GM23338 (cell line): ENCODE measurements at regions not wholly inside any gene's neighbourhood (a gene's known extent, or its start where the extent isn't known, plus 50 kb on each side); places are given as distances from the start of the nearest gene placed in this dataset.

Source experiments
- ATAC-seq: fragments of 200-7000 bp; cut with Tn5 transposase; 3 replicates; pipeline ENCODE4 v1.9.1; 2020
- DNase-seq: peaks from one replicate; pipeline ENCODE4 v3.0.0-alpha.2; 2015; ENCODE audit warnings: low spot score
- H2AFZ ChIP-seq: fragments of 200-600 bp; sonication (generic); 2 replicates; pipeline ENCODE4 v1.8.0; 2016; ENCODE audit warnings: antibody characterized with exemption, mild to moderate bottlenecking, moderate library complexity
- H3F3A ChIP-seq: fragments of 200-600 bp; sonication (generic); replicated peaks from 2 replicates; pipeline ENCODE4 v1.8.0; 2017; ENCODE audit warnings: antibody characterized with exemption, mixed run types, low read depth
- H3K27ac ChIP-seq: fragments of 200-600 bp; sonication (generic); 2 replicates; pipeline ENCODE4 v1.6.1; 2016; ENCODE audit warnings: low read depth
- H3K27me3 ChIP-seq: fragments of 200-600 bp; sonication (generic); 2 replicates; pipeline ENCODE4 v1.8.0; 2016; ENCODE audit warnings: mild to moderate bottlenecking, mixed run types, moderate library complexity; ENCODE audit not compliant: insufficient read depth
- H3K36me3 ChIP-seq: fragments of 200-600 bp; sonication (generic); 2 replicates; pipeline ENCODE4 v1.8.0; 2016; ENCODE audit warnings: mild to moderate bottlenecking; ENCODE audit not compliant: insufficient read depth
- H3K4me1 ChIP-seq: fragments of 200-600 bp; sonication (generic); 2 replicates; pipeline ENCODE4 v1.8.0; 2016; ENCODE audit warnings: mild to moderate bottlenecking, moderate library complexity; ENCODE audit not compliant: insufficient read depth
- H3K4me2 ChIP-seq: fragments of 200-600 bp; sonication (generic); 2 replicates; pipeline ENCODE4 v1.7.1; 2017; ENCODE audit warnings: mixed run types
- H3K4me3 ChIP-seq: fragments of 200-600 bp; sonication (generic); 2 replicates; pipeline ENCODE4 v1.6.1; 2016; ENCODE audit warnings: mixed run types
- H3K79me2 ChIP-seq: fragments of 200-600 bp; sonication (generic); replicated peaks from 2 replicates; pipeline ENCODE4 v1.8.0; 2017; ENCODE audit warnings: mild to moderate bottlenecking; ENCODE audit not compliant: insufficient read depth
- H3K9me2 ChIP-seq: fragments of 200-600 bp; sonication (generic); 2 replicates; pipeline ENCODE4 v1.8.0; 2017; ENCODE audit not compliant: insufficient read depth
- H4K20me1 ChIP-seq: fragments of 200-600 bp; sonication (generic); replicated peaks from 2 replicates; pipeline ENCODE4 v1.8.0; 2017; ENCODE audit warnings: mild to moderate bottlenecking; ENCODE audit not compliant: insufficient read depth
- H3K27ac Mint-ChIP-seq: 2 replicates; pipeline ENCODE4 v1.8.0; 2020; ENCODE audit warnings: inconsistent platforms, mild to moderate bottlenecking, moderate library complexity, mixed read lengths
- H3K27me3 Mint-ChIP-seq: 3 replicates; pipeline ENCODE4 v1.8.0; 2022; ENCODE audit warnings: low read depth, mild to moderate bottlenecking, moderate library complexity, mixed read lengths, inconsistent platforms; ENCODE audit not compliant: insufficient read depth, poor library complexity
- H3K36me3 Mint-ChIP-seq: 3 replicates; pipeline ENCODE4 v1.8.0; 2021; ENCODE audit warnings: low read depth, mild to moderate bottlenecking, inconsistent platforms, moderate library complexity, mixed read lengths
- H3K4me1 Mint-ChIP-seq: 3 replicates; pipeline ENCODE4 v1.8.0; 2020; ENCODE audit warnings: mild to moderate bottlenecking, inconsistent platforms, mixed read lengths
- H3K4me3 Mint-ChIP-seq: 3 replicates; pipeline ENCODE4 v1.8.0; 2021; ENCODE audit warnings: moderate library complexity, mild to moderate bottlenecking, inconsistent platforms, mixed read lengths
- H3K9me3 Mint-ChIP-seq: 3 replicates; pipeline ENCODE4 v1.8.0; 2020; ENCODE audit warnings: moderate library complexity, mild to moderate bottlenecking, inconsistent platforms, mixed read lengths
- CREB1 ChIP-seq: fragments of 250-450 bp; sonication (Bioruptor Pico); IDR thresholded peaks from 2 replicates; pipeline ENCODE4 v1.5.0; 2020; ENCODE audit warnings: low read depth, mild to moderate bottlenecking, moderate library complexity
- EZH2 ChIP-seq: fragments of 200-600 bp; sonication (generic); IDR thresholded peaks from one replicate; pipeline ENCODE4 v1.8.0; 2017; ENCODE audit warnings: antibody characterized with exemption, mild to moderate bottlenecking, low read depth; ENCODE audit not compliant: unreplicated experiment
- EZH2phosphoT487 ChIP-seq: fragments of 200-600 bp; sonication (generic); IDR thresholded peaks from one replicate; pipeline ENCODE4 v1.8.1; 2018; ENCODE audit warnings: antibody characterized with exemption; ENCODE audit not compliant: unreplicated experiment
- JUNB ChIP-seq: IDR thresholded peaks from one replicate; pipeline ENCODE4 v1.6.1; 2016; ENCODE audit warnings: antibody characterized with exemption; ENCODE audit not compliant: unreplicated experiment
- NANOG ChIP-seq: IDR thresholded peaks from 2 replicates; pipeline ENCODE4 v1.6.1; 2016; ENCODE audit warnings: antibody characterized with exemption, borderline replicate concordance
- POLR2AphosphoS5 ChIP-seq: IDR thresholded peaks from 2 replicates; pipeline ENCODE4 v1.6.1; 2016; ENCODE audit warnings: antibody characterized with exemption, low read depth
- REST ChIP-seq: IDR thresholded peaks from one replicate; pipeline ENCODE4 v1.6.1; 2018; ENCODE audit warnings: antibody characterized with exemption; ENCODE audit not compliant: unreplicated experiment
- STAT1 ChIP-seq: IDR thresholded peaks from one replicate; pipeline ENCODE4 v1.6.1; 2016; ENCODE audit warnings: antibody characterized with exemption; ENCODE audit not compliant: unreplicated experiment
- ZNF114 ChIP-seq: fragments of 250-450 bp; sonication (Bioruptor Pico); IDR thresholded peaks from 2 replicates; pipeline ENCODE4 v1.5.0; 2020; ENCODE audit warnings: mild to moderate bottlenecking, moderate library complexity
- ZNF331 ChIP-seq: fragments of 250-450 bp; sonication (Bioruptor Pico); IDR thresholded peaks from 2 replicates; pipeline ENCODE4 v1.5.0; 2020; ENCODE audit warnings: low read depth, mild to moderate bottlenecking, moderate library complexity
- TF ChIP-seq, protein P1 (sequence below): fragments of 250-450 bp; sonication (Bioruptor Pico); IDR thresholded peaks from 2 replicates; pipeline ENCODE4 v1.5.0; 2020; ENCODE audit warnings: mild to moderate bottlenecking, moderate library complexity
- TF ChIP-seq, protein P2 (sequence below): IDR thresholded peaks from 2 replicates; pipeline ENCODE4 v1.6.1; 2016; ENCODE audit warnings: antibody characterized with exemption
- TF ChIP-seq, protein P3 (sequence below), 2 experiments: fragments of 200-600 bp in 1 of 2; sonication (generic) in 1 of 2; conservative IDR thresholded peaks; 2 replicates each; pipeline versions ENCODE4 v1.5.1 to v1.6.1; 2016 to 2017; ENCODE audit warnings: antibody characterized with exemption in 2 of 2, low read depth in 2 of 2, mild to moderate bottlenecking in 2 of 2, moderate library complexity in 1 of 2

GRCh38 chr11:90788961-90789360 lies 566.1 kb upstream of the CHORDC1 start:
- H3K4me1 ChIP-seq, result no peaks in the 10 kb centered on the region
- H3K9me2 ChIP-seq, result peaks cover 4% of the 10 kb centered on the region; the same call in 1 of the 2 replicates
- DNase-seq (no peak), ATAC-seq (no peak)
- Mint-ChIP-seq H3K27ac (no peak overlapping the region), H3K9me3 (peaks cover 3% of the 10 kb centered on the region; the same call in 1 of the 3 replicates), H3K4me3 (no peak overlapping the region), H3K36me3 (peaks cover 4% of the 10 kb centered on the region; the same call in 2 of the 3 replicates), H3K27me3 (no peaks in the 10 kb centered on the region), H3K4me1 (no peaks in the 10 kb centered on the region; the same call in 2 of the 3 replicates)
- no peaks in the 10 kb centered on the region for H3F3A ChIP-seq
- no peaks in the 10 kb centered on the region for H4K20me1 ChIP-seq
- H2AFZ ChIP-seq, result no peak overlapping the region
- H3K27ac ChIP-seq, result no peak overlapping the region
- TF ChIP-seq, protein P1, sequence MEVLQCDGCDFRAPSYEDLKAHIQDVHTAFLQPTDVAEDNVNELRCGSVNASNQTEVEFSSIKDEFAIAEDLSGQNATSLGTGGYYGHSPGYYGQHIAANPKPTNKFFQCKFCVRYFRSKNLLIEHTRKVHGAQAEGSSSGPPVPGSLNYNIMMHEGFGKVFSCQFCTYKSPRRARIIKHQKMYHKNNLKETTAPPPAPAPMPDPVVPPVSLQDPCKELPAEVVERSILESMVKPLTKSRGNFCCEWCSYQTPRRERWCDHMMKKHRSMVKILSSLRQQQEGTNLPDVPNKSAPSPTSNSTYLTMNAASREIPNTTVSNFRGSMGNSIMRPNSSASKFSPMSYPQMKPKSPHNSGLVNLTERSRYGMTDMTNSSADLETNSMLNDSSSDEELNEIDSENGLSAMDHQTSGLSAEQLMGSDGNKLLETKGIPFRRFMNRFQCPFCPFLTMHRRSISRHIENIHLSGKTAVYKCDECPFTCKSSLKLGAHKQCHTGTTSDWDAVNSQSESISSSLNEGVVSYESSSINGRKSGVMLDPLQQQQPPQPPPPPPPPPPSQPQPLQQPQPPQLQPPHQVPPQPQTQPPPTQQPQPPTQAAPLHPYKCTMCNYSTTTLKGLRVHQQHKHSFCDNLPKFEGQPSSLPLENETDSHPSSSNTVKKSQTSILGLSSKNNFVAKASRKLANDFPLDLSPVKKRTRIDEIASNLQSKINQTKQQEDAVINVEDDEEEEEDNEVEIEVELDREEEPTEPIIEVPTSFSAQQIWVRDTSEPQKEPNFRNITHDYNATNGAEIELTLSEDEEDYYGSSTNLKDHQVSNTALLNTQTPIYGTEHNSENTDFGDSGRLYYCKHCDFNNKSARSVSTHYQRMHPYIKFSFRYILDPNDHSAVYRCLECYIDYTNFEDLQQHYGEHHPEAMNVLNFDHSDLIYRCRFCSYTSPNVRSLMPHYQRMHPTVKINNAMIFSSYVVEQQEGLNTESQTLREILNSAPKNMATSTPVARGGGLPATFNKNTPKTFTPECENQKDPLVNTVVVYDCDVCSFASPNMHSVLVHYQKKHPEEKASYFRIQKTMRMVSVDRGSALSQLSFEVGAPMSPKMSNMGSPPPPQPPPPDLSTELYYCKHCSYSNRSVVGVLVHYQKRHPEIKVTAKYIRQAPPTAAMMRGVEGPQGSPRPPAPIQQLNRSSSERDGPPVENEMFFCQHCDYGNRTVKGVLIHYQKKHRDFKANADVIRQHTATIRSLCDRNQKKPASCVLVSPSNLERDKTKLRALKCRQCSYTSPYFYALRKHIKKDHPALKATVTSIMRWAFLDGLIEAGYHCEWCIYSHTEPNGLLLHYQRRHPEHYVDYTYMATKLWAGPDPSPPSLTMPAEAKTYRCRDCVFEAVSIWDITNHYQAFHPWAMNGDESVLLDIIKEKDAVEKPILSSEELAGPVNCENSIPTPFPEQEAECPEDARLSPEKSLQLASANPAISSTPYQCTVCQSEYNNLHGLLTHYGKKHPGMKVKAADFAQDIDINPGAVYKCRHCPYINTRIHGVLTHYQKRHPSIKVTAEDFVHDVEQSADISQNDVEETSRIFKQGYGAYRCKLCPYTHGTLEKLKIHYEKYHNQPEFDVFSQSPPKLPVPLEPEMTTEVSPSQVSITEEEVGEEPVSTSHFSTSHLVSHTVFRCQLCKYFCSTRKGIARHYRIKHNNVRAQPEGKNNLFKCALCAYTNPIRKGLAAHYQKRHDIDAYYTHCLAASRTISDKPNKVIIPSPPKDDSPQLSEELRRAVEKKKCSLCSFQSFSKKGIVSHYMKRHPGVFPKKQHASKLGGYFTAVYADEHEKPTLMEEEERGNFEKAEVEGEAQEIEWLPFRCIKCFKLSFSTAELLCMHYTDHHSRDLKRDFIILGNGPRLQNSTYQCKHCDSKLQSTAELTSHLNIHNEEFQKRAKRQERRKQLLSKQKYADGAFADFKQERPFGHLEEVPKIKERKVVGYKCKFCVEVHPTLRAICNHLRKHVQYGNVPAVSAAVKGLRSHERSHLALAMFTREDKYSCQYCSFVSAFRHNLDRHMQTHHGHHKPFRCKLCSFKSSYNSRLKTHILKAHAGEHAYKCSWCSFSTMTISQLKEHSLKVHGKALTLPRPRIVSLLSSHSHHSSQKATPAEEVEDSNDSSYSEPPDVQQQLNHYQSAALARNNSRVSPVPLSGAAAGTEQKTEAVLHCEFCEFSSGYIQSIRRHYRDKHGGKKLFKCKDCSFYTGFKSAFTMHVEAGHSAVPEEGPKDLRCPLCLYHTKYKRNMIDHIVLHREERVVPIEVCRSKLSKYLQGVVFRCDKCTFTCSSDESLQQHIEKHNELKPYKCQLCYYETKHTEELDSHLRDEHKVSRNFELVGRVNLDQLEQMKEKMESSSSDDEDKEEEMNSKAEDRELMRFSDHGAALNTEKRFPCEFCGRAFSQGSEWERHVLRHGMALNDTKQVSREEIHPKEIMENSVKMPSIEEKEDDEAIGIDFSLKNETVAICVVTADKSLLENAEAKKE, result no peak
- TF ChIP-seq REST, result no peak
- no peak for TF ChIP-seq EZH2phosphoT487
- no peak for TF ChIP-seq STAT1
- TF ChIP-seq ZNF114 (CRISPR knock-in tag), result no peak
- no peak for TF ChIP-seq NANOG
- TF ChIP-seq EZH2, result no peak
- TF ChIP-seq, protein P2, sequence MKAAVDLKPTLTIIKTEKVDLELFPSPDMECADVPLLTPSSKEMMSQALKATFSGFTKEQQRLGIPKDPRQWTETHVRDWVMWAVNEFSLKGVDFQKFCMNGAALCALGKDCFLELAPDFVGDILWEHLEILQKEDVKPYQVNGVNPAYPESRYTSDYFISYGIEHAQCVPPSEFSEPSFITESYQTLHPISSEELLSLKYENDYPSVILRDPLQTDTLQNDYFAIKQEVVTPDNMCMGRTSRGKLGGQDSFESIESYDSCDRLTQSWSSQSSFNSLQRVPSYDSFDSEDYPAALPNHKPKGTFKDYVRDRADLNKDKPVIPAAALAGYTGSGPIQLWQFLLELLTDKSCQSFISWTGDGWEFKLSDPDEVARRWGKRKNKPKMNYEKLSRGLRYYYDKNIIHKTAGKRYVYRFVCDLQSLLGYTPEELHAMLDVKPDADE, result no peak
- TF ChIP-seq, protein P3, sequence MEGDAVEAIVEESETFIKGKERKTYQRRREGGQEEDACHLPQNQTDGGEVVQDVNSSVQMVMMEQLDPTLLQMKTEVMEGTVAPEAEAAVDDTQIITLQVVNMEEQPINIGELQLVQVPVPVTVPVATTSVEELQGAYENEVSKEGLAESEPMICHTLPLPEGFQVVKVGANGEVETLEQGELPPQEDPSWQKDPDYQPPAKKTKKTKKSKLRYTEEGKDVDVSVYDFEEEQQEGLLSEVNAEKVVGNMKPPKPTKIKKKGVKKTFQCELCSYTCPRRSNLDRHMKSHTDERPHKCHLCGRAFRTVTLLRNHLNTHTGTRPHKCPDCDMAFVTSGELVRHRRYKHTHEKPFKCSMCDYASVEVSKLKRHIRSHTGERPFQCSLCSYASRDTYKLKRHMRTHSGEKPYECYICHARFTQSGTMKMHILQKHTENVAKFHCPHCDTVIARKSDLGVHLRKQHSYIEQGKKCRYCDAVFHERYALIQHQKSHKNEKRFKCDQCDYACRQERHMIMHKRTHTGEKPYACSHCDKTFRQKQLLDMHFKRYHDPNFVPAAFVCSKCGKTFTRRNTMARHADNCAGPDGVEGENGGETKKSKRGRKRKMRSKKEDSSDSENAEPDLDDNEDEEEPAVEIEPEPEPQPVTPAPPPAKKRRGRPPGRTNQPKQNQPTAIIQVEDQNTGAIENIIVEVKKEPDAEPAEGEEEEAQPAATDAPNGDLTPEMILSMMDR (conservative IDR thresholded peaks at IDR 0.05; ENCODE audit: low read depth in 2 of 2), result no peak
- TF ChIP-seq ZNF331 (CRISPR knock-in tag), result no peak
- no peak for TF ChIP-seq CREB1 (CRISPR knock-in tag)
- TF ChIP-seq JUNB, result no peak
- TF ChIP-seq POLR2AphosphoS5, result no peak
- H3K4me3 ChIP-seq, result no peak overlapping the region
- H3K27me3 ChIP-seq, result no peaks in the 10 kb centered on the region
- H3K4me2 ChIP-seq, result no peak overlapping the region
- H3K79me2 ChIP-seq, result no peaks in the 10 kb centered on the region
- H3K36me3 ChIP-seq, result no peaks in the 10 kb centered on the region
